ENCODE measurements at regions not wholly inside any gene's neighbourhood (a gene's known extent, or its start where the extent isn't known, plus 50 kb on each side); places are given as distances from the start of the nearest gene placed in this dataset.

DNA sequence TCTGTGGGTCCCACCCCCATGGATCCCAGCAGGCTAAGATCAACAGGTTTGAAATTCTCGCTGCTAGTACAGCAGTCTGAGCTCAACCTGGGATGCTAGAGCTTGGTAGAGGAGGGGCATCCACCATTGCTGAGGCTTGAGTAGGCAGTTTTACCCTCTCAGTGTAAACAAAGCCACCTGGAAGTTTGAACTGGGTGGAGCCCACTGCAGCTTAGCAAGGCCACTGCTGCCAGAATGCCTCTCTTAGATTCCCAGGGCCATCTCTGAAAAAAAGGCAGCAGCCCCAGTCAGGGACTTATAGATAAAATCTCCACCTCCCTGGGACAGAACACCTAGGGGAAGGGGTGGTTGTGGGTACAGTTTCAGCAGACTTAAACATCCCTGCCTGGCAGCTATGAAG lies 190.0 kb upstream of the CACNA2D1 start:
- DNase-seq (ENCODE audit: low spot score) = no peak
- WGBS = 61% methylated on average over 1 of the region's 1 CpG
- H3K27me3 ChIP-seq (ENCODE audit: control insufficient read depth in 4 of 4, insufficient read depth in 4 of 4, low read length in 3 of 4) = no peaks in the 10 kb centered on the region
- no peaks in the 10 kb centered on the region for H3K4me1 ChIP-seq (ENCODE audit: control insufficient read depth in 4 of 4, insufficient read depth in 4 of 4, low read length in 3 of 4)
- no peaks in the 10 kb centered on the region for H3K36me3 ChIP-seq (ENCODE audit: control insufficient read depth in 4 of 4, insufficient read depth in 3 of 4, low read depth in 1 of 4, low read length in 3 of 4)
- no peak overlapping the region for H3K4me3 ChIP-seq (ENCODE audit: low read depth in 1 of 3, low read length in 3 of 3)
- H3K27ac ChIP-seq (ENCODE audit: low read depth in 1 of 2, low read length in 2 of 2) = no peak overlapping the region
- no peaks in the 10 kb centered on the region for H3K9me3 ChIP-seq (ENCODE audit: control insufficient read depth in 4 of 4, low read length in 3 of 4)
- H3K9ac ChIP-seq (ENCODE audit: low read depth in 1 of 2, low read length in 2 of 2) = no peak overlapping the region
- TF ChIP-seq REST (IDR thresholded peaks at IDR 0.05) (no peak), FOXA2 (IDR thresholded peaks at IDR 0.05) (no peak), EGR1 (IDR thresholded peaks at IDR 0.05; ENCODE audit: low read depth in 2 of 2) (no peak), NR2F2 (IDR thresholded peaks at IDR 0.05) (no peak)

GRCh38 chr7:82631998-82632397 lies 188.4 kb upstream of the CACNA2D1 start:
- H3K27me3 ChIP-seq (ENCODE audit: control insufficient read depth in 4 of 4, insufficient read depth in 4 of 4, low read length in 3 of 4) = no peaks in the 10 kb centered on the region
- no peaks in the 10 kb centered on the region for H3K9me3 ChIP-seq (ENCODE audit: control insufficient read depth in 4 of 4, low read length in 3 of 4)
- no peaks in the 10 kb centered on the region for H3K36me3 ChIP-seq (ENCODE audit: control insufficient read depth in 4 of 4, insufficient read depth in 3 of 4, low read depth in 1 of 4, low read length in 3 of 4)
- WGBS = 63% methylated on average over 3 of the region's 3 CpGs
- no peak overlapping the region for H3K4me3 ChIP-seq (ENCODE audit: low read depth in 1 of 3, low read length in 3 of 3)
- TF ChIP-seq FOXA1 (IDR thresholded peaks at IDR 0.05) (no peak), HNF4G (IDR thresholded peaks at IDR 0.05) (no peak), FOXA2 (IDR thresholded peaks at IDR 0.05) (no peak), GABPA (IDR thresholded peaks at IDR 0.05 in 1 of 2, conservative IDR thresholded peaks at IDR 0.05 in 1 of 2) (no peak), HNF4A (conservative IDR thresholded peaks at IDR 0.05) (no peak), REST (IDR thresholded peaks at IDR 0.05) (no peak), YY1 (IDR thresholded peaks at IDR 0.05) (no peak), RXRA (IDR thresholded peaks at IDR 0.05) (no peak), TAF1 (conservative IDR thresholded peaks at IDR 0.05) (no peak)
- TF ChIP-seq, protein P1, sequence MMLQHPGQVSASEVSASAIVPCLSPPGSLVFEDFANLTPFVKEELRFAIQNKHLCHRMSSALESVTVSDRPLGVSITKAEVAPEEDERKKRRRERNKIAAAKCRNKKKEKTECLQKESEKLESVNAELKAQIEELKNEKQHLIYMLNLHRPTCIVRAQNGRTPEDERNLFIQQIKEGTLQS (IDR thresholded peaks at IDR 0.05) = no peak
- H3K4me1 ChIP-seq (ENCODE audit: control insufficient read depth in 4 of 4, insufficient read depth in 4 of 4, low read length in 3 of 4) = no peaks in the 10 kb centered on the region
- no peak overlapping the region for H3K27ac ChIP-seq (ENCODE audit: low read depth in 1 of 2, low read length in 2 of 2)
- no peak for DNase-seq (ENCODE audit: low spot score)
- H3K9ac ChIP-seq (ENCODE audit: low read depth in 1 of 2, low read length in 2 of 2) = no peak overlapping the region
